ENCODE measurements at regions not wholly inside any gene's neighbourhood (a gene's known extent, or its start where the extent isn't known, plus 50 kb on each side); places are given as distances from the start of the nearest gene placed in this dataset.
A peak's percentile ranks its signal among the peaks of the same experiment; 100 is the strongest.

GRCh38 chr11:130638033-130638432 is 189.6 kb downstream of the ADAMTS15 start:
- Histone ChIP-seq H3K36me3 (ENCODE audit: low read depth, missing control alignments) (no peaks in the 10 kb centered on the region), H3K4me3 (no peak overlapping the region), H3K27me3 (no peaks in the 10 kb centered on the region), H3K27ac (peak overlapping the region in 1 of 2 donors; percentile 12), H3K9me3 (no peaks in the 10 kb centered on the region), H3K4me1 (peaks cover 22% of the 10 kb centered on the region)
- TF ChIP-seq POLR2A (IDR thresholded peaks at IDR 0.05), result no peak
- TF ChIP-seq CTCF (IDR thresholded peaks at IDR 0.05), result no peak
- 26 to 63% methylated on average over 5 of the region's 5 CpGs for WGBS, 2 donors
- DNase-seq, result no peak
- intact Hi-C loops (cut with DNase I; ENCODE audit: low total_unique reads), result no loop called here

- Histone ChIP-seq H3K4me1 (peaks cover 22% of the 10 kb centered on the region), H3K27me3 (no peaks in the 10 kb centered on the region), H3K4me3 (no peak overlapping the region), H3K9me3 (no peaks in the 10 kb centered on the region), H3K36me3 (ENCODE audit: low read depth, missing control alignments) (no peaks in the 10 kb centered on the region), H3K27ac (peak overlapping the region in 1 of 2 donors; percentile 12)
- TF ChIP-seq POLR2A (IDR thresholded peaks at IDR 0.05), result no peak
- no peak for TF ChIP-seq CTCF (IDR thresholded peaks at IDR 0.05)
- no peak for DNase-seq
- intact Hi-C loops (cut with DNase I; ENCODE audit: low total_unique reads), result no loop called here
- WGBS, 2 donors, result 56 to 69% methylated on average over 3 of the region's 3 CpGs
These were observed 190.2 kb downstream of the ADAMTS15 start for GRCh38 chr11:130638624-130639023.

GRCh38 chr11:130639369-130639768 is 190.9 kb downstream of the ADAMTS15 start:
- TF ChIP-seq CTCF (IDR thresholded peaks at IDR 0.05) (no peak), POLR2A (IDR thresholded peaks at IDR 0.05) (no peak)
- peaks cover 22% of the 10 kb centered on the region for H3K4me1 ChIP-seq
- DNase-seq, result no peak
- no peak overlapping the region for H3K27ac ChIP-seq
- H3K9me3 ChIP-seq, result no peaks in the 10 kb centered on the region
- no peak overlapping the region for H3K4me3 ChIP-seq
- intact Hi-C loops (cut with DNase I; ENCODE audit: low total_unique reads), result no loop called here
- no peaks in the 10 kb centered on the region for H3K36me3 ChIP-seq (ENCODE audit: low read depth, missing control alignments)
- 87 to 93% methylated on average over 2 of the region's 2 CpGs for WGBS, 2 donors
- H3K27me3 ChIP-seq, result no peaks in the 10 kb centered on the region

GRCh38 chr11:130640526-130640925 is 192.1 kb downstream of the ADAMTS15 start:
- TF ChIP-seq POLR2A (IDR thresholded peaks at IDR 0.05) (no peak), CTCF (IDR thresholded peaks at IDR 0.05) (no peak)

GRCh38 chr11:130641876-130642275 is 193.4 kb downstream of the ADAMTS15 start:
- Histone ChIP-seq H3K4me3 (no peak overlapping the region), H3K27ac (no peak overlapping the region), H3K27me3 (no peaks in the 10 kb centered on the region), H3K9me3 (no peaks in the 10 kb centered on the region), H3K36me3 (ENCODE audit: low read depth, missing control alignments) (no peaks in the 10 kb centered on the region), H3K4me1 (peaks cover 17% of the 10 kb centered on the region)
- WGBS, 2 donors, result 50 to 57% methylated on average over 3 of the region's 3 CpGs
- intact Hi-C loops (cut with DNase I; ENCODE audit: low total_unique reads), result no loop called here
- peak; percentile 51 for DNase-seq
- TF ChIP-seq CTCF (IDR thresholded peaks at IDR 0.05) (no peak), POLR2A (IDR thresholded peaks at IDR 0.05) (no peak)

More at GRCh38 chr11:130640526-130640925, 192.1 kb downstream of the ADAMTS15 start:
- Histone ChIP-seq H3K4me1 (peaks cover 14% of the 10 kb centered on the region), H3K9me3 (no peaks in the 10 kb centered on the region), H3K36me3 (ENCODE audit: low read depth, missing control alignments) (no peaks in the 10 kb centered on the region), H3K27me3 (no peaks in the 10 kb centered on the region), H3K4me3 (no peak overlapping the region), H3K27ac (no peak overlapping the region)
- WGBS, 2 donors, result 74 to 79% methylated on average over 7 of the region's 7 CpGs
- no peak for DNase-seq
- intact Hi-C loops (cut with DNase I; ENCODE audit: low total_unique reads), result no loop called here
